ENCODE measurements at regions not wholly inside any gene's neighbourhood (a gene's known extent, or its start where the extent isn't known, plus 50 kb on each side); places are given as distances from the start of the nearest gene placed in this dataset.

- no peak for DNase-seq (ENCODE audit: extremely low read depth, low read depth, low spot score)
Measured at GRCh38 chr6:50102676-50103075, 52.9 kb upstream of the DEFB112 start.

DNA sequence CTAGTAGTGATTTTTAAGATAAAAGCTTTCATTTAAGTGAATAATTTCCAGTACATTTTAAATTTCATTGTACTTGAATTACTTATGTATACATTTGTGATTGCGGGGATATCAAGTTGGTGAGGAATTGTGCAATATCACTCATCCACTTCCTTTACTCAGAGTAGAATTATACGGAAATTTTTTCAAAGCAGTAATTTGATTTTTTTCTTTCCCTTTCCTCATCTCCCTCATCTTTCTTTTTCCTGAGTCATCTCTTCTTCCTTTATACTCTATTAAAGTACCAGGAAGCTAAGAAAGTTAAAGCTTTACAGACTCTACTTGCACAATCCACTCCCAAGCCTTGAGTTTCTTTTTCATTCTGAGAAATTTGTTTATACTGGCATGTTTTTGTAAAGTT lies 60.9 kb upstream of the DEFB112 start:
- DNase-seq (ENCODE audit: extremely low read depth, low read depth, low spot score), result no peak

GRCh38 chr6:50112981-50113857 lies 63.5 kb upstream of the DEFB112 start:
- no peak for DNase-seq (ENCODE audit: extremely low read depth, low read depth, low spot score)

- DNase-seq (ENCODE audit: extremely low read depth, low read depth, low spot score), result no peak
Measured at GRCh38 chr6:50116390-50116789, 66.7 kb upstream of the DEFB112 start.

DNA sequence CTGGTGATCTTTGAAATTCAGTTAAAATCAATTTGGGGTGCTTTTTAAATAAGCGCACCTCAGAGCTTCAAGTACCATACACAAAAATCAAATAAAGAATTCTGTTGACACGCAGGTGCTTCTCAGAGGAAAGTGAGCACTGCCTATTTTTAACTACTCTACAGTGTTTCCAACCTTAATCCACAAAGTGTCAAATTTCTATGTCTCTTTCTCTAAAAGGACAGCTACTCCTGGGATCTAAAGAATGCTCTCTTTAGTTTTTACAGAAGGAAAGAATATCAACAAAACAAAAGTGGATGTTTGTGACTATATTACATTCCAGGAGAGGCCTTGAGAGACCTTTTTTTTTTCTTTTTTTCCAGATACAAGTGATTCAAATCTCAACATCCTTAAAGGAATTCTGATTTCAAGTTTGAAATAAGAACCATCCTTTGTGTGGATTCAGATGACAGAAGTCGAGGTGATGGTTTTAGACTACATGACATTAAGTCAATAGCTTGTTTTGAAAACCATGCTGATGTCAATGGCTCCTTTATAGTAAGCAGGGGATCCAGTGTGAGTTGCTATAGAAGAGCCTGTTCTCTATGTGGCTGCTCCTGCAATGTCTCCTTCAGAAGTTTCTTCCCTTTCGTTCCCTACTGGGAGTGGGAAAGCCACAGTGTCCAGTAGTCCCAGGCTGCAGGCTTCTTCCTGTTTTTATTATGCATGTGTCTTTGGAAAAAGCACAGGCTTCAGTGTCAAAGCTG lies 67.2 kb upstream of the DEFB112 start:
- DNase-seq (ENCODE audit: extremely low read depth, low read depth, low spot score), result no peak

- no peak for DNase-seq (ENCODE audit: extremely low read depth, low read depth, low spot score)
Measured at GRCh38 chr6:50120300-50120699, 70.6 kb upstream of the DEFB112 start.

- DNase-seq (ENCODE audit: extremely low read depth, low read depth, low spot score), result no peak
Measured at GRCh38 chr6:50123688-50124087, 74.0 kb upstream of the DEFB112 start.

DNA sequence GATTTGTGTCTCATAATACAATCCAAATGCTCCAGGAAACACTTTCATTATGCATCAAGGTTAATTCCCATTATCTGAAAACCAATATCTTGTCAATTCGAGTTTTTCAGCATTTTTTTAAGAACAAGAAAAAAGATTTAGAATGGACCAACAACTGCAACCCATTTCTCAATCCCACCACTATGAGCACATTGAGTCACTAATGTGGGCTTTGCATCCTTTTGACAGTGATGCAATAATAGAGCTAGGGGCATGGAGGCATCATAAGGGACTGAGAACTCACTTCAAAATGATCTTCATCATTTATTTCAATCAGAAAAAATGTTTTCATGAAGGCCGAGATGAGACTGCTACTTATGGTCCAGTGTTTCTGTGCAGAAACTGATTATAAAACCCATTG lies 74.8 kb upstream of the DEFB112 start:
- DNase-seq (ENCODE audit: extremely low read depth, low read depth, low spot score), result no peak

DNA sequence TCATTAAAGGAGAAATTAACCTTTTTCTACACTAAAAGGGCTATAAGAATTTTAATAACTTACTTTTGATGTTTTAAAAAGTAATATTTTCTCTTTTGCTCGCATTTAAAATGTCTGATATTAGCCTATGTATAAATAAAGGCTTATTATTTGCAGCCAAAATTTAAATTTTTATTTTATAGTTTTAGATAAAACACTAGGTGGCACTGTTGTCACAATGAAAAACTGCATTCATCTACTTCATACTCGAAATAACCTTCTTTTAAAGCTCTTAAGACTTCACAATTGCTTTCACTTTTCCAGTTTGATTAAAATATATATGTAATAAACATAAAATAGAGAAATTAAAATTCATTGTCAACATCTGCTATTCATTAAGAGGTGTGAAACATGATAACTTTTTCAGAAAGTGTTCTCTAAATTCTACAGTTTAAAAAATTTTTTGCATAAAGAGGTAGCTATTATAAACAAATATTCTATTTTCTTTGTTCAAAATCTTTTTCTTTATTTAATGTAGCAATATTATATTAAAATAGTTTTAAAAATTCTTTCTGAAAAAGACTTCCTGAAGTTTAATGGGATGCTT lies 78.8 kb upstream of the DEFB112 start:
- DNase-seq (ENCODE audit: extremely low read depth, low read depth, low spot score), result no peak

- no peak for DNase-seq (ENCODE audit: extremely low read depth, low read depth, low spot score)
Measured at GRCh38 chr6:50135968-50136367, 86.2 kb upstream of the DEFB112 start.

GRCh38 chr6:50141100-50141499 lies 91.4 kb upstream of the DEFB112 start:
- DNase-seq (ENCODE audit: extremely low read depth, low read depth, low spot score), result no peak

DNA sequence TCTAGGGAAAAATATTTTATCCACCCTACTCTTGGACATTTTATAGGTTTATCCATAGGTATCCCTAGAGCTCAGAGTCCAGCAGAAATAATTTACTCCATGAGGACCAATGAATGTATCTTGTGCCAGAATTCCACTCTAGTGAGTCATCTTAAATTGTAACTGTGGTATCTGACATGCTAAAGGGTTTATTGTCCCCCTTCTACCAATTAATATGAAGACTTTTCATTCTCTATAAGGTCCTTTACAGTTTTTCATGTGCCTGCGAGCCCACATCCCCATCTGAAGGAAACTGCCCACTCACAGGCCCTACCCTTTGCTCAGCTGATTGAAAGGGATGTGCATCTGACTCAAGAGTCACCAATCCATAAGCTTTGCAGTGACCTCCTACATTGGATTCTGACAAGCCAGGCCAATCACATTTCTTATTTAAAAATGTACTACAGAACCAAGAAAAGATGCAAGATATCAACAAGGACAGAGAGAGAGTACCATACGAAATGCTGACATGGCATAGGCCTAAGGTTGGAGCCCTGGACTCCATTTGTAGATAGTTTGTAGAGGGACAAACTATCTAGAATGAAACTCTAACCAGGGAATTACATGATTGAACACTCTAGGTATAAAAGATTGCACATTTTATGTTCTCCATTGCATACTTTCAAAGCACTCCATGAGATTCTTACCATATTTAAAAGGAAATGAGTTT lies 93.4 kb upstream of the DEFB112 start:
- no peak for DNase-seq (ENCODE audit: extremely low read depth, low read depth, low spot score)

- no peak for DNase-seq (ENCODE audit: extremely low read depth, low read depth, low spot score)
Measured at GRCh38 chr6:50145125-50145524, 95.4 kb upstream of the DEFB112 start.

GRCh38 chr6:50147371-50147770 lies 97.6 kb upstream of the DEFB112 start:
- no peak for DNase-seq (ENCODE audit: extremely low read depth, low read depth, low spot score)

DNA sequence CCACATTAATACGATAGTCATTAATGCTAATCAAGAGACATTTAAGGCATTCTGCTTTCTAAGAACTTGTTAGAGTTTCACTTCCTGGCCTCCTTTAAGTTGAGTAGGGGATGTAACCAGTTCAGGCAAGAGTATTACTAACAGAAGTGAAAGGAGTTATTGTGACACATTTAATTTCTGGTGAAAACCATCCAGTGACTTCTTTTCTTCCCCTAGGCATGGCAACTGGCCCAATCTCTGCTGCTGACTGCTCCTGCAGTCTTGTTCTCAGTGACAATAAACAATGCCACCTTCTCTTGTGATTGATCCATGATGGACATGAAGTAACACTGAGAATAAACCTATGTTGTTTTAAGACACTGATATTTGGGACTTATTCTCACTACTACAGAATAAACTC lies 130.9 kb upstream of the DEFB112 start:
- DNase-seq (ENCODE audit: extremely low read depth, low read depth, low spot score), result no peak

GRCh38 chr6:50185006-50185405 lies 135.3 kb upstream of the DEFB112 start:
- no peak for DNase-seq (ENCODE audit: extremely low read depth, low read depth, low spot score)

DNA sequence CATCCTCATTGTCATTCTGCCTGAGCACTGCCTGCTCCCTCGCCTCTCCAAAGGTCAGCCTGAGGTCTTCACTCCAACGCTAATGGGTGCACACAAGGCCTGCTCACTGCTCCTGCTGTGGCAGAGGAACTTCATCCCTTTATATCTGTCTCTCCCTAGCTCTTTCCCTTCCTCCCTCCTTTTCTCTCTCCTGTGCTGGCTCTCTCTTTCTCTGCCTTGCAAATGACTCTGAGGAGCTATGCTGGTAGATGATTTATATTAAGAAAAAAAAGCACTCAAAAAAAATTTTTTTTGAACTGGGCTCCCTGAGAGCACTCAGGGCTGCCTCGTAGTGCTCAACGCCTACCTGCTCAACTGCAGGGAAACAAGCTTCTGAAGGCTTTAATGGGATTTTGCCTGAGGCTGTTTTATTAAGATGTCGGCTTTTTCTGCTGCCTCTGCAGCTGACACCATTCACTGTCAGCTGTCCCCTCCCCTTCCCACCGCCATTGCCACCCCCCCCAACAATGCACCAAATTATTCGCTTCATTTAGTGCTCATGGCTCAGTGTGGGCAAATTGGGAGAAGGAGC lies 137.7 kb upstream of the DEFB112 start:
- DNase-seq (ENCODE audit: extremely low read depth, low read depth, low spot score), result no peak

- no peak for DNase-seq (ENCODE audit: extremely low read depth, low read depth, low spot score)
Measured at GRCh38 chr6:50198245-50198644, 148.5 kb upstream of the DEFB112 start.

DNA sequence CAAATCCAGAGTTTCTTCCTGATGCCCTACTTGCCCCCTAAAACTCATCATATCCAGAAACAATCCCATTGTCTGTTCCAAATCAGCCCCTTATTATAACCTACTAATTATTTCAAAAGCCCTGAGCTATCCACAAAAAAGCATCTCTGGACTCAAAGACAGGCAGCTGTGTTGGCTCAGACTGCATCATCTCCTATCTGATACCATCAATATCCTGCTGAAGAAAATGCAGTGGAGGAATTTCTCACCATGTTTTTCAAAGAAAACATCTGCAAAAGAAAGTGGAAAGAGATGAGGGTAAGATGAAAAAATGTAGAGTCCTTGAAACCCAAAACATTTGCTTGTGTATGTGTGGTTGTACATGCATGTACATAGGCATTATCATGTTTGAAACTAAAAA lies 153.0 kb upstream of the DEFB112 start:
- DNase-seq (ENCODE audit: extremely low read depth, low read depth, low spot score), result no peak

DNA sequence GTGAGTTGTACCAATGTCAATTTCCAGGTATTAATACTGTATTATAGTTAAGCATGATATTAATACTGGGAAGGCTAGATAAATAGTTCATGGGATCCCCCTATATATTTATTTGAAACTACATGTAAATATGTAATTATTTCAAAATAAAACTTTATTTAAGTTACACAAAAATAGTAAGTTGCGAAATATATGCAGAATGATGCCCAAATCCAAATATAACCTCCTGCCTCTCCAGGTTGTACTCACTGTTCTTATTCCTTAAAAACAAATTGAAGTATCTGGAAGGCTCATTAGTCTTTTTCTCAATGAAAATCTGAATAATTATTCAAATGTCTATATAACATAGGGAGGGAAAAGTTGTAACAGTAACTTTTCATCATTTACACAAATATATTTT lies 161.9 kb upstream of the DEFB112 start:
- no peak for DNase-seq (ENCODE audit: extremely low read depth, low read depth, low spot score)

GRCh38 chr6:50213146-50213545 lies 163.4 kb upstream of the DEFB112 start:
- DNase-seq (ENCODE audit: extremely low read depth, low read depth, low spot score), result no peak
